Stimulated activated CD8-positive, alpha-beta memory T cell treated with anti-CD3 and anti-CD28 coated beads, Interleukin-4, amount 100 ng/mL, for 24 hours (primary cell): ENCODE measurements at regions not wholly inside any gene's neighbourhood (a gene's known extent, or its start where the extent isn't known, plus 50 kb on each side); places are given as distances from the start of the nearest gene placed in this dataset.

Source experiments
- DNase-seq: peaks from one replicate; pipeline ENCODE4 v3.0.0-alpha.2; 2020; ENCODE audit warnings: low read depth

GRCh38 chr12:69096669-69097335, 142.6 kb upstream of the CPSF6 start:
- DNase-seq, result no peak

- DNase-seq, result no peak
Measured at GRCh38 chr12:69097619-69098368, 141.6 kb upstream of the CPSF6 start.

- DNase-seq, result no peak
Measured at GRCh38 chr12:69099201-69099837, 140.1 kb upstream of the CPSF6 start.

- DNase-seq, result no peak
Measured at GRCh38 chr12:69101505-69101904, 137.9 kb upstream of the CPSF6 start.

GRCh38 chr12:69102856-69103255, 136.5 kb upstream of the CPSF6 start:
- DNase-seq, result no peak

- no peak for DNase-seq
Measured at GRCh38 chr12:69105101-69105962, 134.0 kb upstream of the CPSF6 start.

GRCh38 chr12:69106482-69107118, 132.8 kb upstream of the CPSF6 start:
- no peak for DNase-seq

- no peak for DNase-seq
Measured at GRCh38 chr12:69107541-69107940, 131.8 kb upstream of the CPSF6 start.

- DNase-seq, result no peak
Measured at GRCh38 chr12:69108037-69108436, 131.3 kb upstream of the CPSF6 start.

GRCh38 chr12:69112616-69113015, 126.8 kb upstream of the CPSF6 start:
- DNase-seq, result no peak

GRCh38 chr12:69115099-69115498, 124.3 kb upstream of the CPSF6 start:
- DNase-seq, result no peak

- no peak for DNase-seq
Measured at GRCh38 chr12:69115951-69116350, 123.4 kb upstream of the CPSF6 start.

- no peak for DNase-seq
Measured at GRCh38 chr12:69117566-69118266, 121.7 kb upstream of the CPSF6 start.

- no peak for DNase-seq
Measured at GRCh38 chr12:69118516-69118915, 120.9 kb upstream of the CPSF6 start.

GRCh38 chr12:69119770-69120169, 119.6 kb upstream of the CPSF6 start:
- DNase-seq, result no peak

- DNase-seq, result no peak
Measured at GRCh38 chr12:69120354-69120753, 119.0 kb upstream of the CPSF6 start.

- no peak for DNase-seq
Measured at GRCh38 chr12:69123311-69123710, 116.1 kb upstream of the CPSF6 start.

- no peak for DNase-seq
Measured at GRCh38 chr12:69123919-69124638, 115.3 kb upstream of the CPSF6 start.

GRCh38 chr12:69129017-69129416, 110.4 kb upstream of the CPSF6 start:
- no peak for DNase-seq

- no peak for DNase-seq
Measured at GRCh38 chr12:69129564-69129963, 109.8 kb upstream of the CPSF6 start.

- no peak for DNase-seq
Measured at GRCh38 chr12:69130064-69130463, 109.3 kb upstream of the CPSF6 start.
